Sigmoid colon (tissue), 6 donors: ENCODE measurements at regions not wholly inside any gene's neighbourhood (a gene's known extent, or its start where the extent isn't known, plus 50 kb on each side); places are given as distances from the start of the nearest gene placed in this dataset.

Experiments used
- DNase-seq: peaks from one replicate; pipeline ENCODE4 v3.0.0-alpha.2; 2019
- H3K27ac ChIP-seq, 4 donors: fragments of 200-600 bp; sonication (generic); one replicate each; pipeline ENCODE4 v1.5.1; 2016 to 2019; ENCODE audit warnings: mild to moderate bottlenecking in 1 of 4
- H3K27me3 ChIP-seq, 3 donors: fragments of 200-600 bp; sonication (generic); one replicate each; pipeline ENCODE4 v1.5.1; 2019; ENCODE audit warnings: mild to moderate bottlenecking in 1 of 3
- H3K36me3 ChIP-seq, 4 donors: fragments of 200-600 bp; sonication (generic); one replicate each; pipeline ENCODE4 v1.5.1; 2016 to 2019
- H3K4me1 ChIP-seq, 4 donors: fragments of 200-600 bp; sonication (generic); one replicate each; pipeline ENCODE4 v1.5.1; 2017 to 2019
- H3K4me3 ChIP-seq, 4 donors: fragments of 200-600 bp; sonication (generic); one replicate each; pipeline ENCODE4 v1.5.1; 2017 to 2019; ENCODE audit warnings: mild to moderate bottlenecking in 2 of 4, moderate library complexity in 1 of 4
- H3K9me3 ChIP-seq, 4 donors: fragments of 200-600 bp in 3 of 4; sonication (generic) in 3 of 4; one replicate each; pipeline versions ENCODE4 v1.5.1 to v1.6.1; 2013 to 2019
- CTCF ChIP-seq, 4 experiments: fragments of 450-650 bp in 3 of 4; fragments of 200-600 bp in 1 of 4; IDR thresholded peaks; one replicate each; pipeline ENCODE4 v1.5.1; 2016 to 2019; ENCODE audit warnings: antibody characterized with exemption in 4 of 4, mild to moderate bottlenecking in 3 of 4, moderate library complexity in 2 of 4
- EP300 ChIP-seq, 4 donors: sonication (generic); formaldehyde crosslinking; IDR thresholded peaks; one replicate each; pipeline ENCODE4 v1.6.1; 2017; ENCODE audit warnings: antibody characterized with exemption in 4 of 4
- POLR2A ChIP-seq, 2 donors: fragments of 450-650 bp; IDR thresholded peaks; one replicate each; pipeline ENCODE4 v1.6.1; 2016; ENCODE audit warnings: antibody characterized with exemption in 2 of 2, mild to moderate bottlenecking in 2 of 2, moderate library complexity in 2 of 2
- POLR2AphosphoS5 ChIP-seq, 4 donors: sonication (generic); formaldehyde crosslinking; IDR thresholded peaks; one replicate each; pipeline ENCODE4 v1.6.1; 2017; ENCODE audit warnings: antibody characterized with exemption in 4 of 4
- WGBS, 2 donors: extraction: QIAGEN DNeasy Blood & Tissue Kit; methylation state at CpG; one replicate each; pipeline ENCODE4 v1.1.7; 2013; 5-methylcytosine and 5-hydroxymethylcytosine counted together
- intact Hi-C: fragments of 100-400 bp; cut with DNase I; formaldehyde crosslinking; loops from one replicate; pipeline ENCODE4 v1.15.1; 2023
- donor health status: healthy with polysubstance abuse.
- donor health status: healthy.

DNA sequence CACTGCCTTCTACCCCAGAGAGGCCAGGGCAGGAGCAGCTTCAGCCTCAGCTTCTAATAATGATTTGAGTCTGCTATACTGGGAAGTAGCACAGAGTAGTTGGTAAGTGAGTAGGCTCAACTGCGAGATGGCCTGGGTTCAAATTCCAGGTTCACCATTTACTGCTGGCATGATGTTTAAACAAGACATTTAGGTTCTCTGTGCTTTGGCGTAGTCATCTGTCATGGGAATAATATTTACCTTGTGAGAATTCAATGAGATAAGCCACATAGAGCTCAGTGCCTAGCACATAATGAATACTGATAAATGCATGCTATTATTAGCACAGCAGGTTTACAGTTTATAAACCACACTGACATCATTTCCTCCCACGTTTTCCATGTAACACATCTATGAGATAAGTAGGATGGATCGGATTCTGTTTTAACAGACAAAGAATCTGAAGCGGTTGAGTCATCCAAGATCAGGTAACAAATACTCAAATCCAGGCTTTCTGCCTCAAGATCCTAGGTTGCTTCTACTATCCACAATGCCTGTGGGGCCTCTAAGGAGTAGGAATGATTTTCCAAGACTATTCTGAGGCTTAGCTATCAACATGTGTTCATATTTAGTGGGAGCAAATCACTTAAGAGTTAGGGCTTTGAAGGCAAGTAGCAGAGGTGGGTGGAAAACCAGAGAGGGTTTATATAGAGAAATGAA, 72.9 kb upstream of the DTNBP1 start:
- TF ChIP-seq POLR2AphosphoS5 (IDR thresholded peaks at IDR 0.05) (no peak), POLR2A (IDR thresholded peaks at IDR 0.05) (no peak), CTCF (IDR thresholded peaks at IDR 0.05) (no peak), EP300 (IDR thresholded peaks at IDR 0.05) (no peak)
- Histone ChIP-seq H3K27ac (no peak overlapping the region), H3K4me1 (no peaks in the 10 kb centered on the region), H3K27me3 (no peaks in the 10 kb centered on the region), H3K36me3 (no peaks in the 10 kb centered on the region), H3K4me3 (no peak overlapping the region), H3K9me3 (no peaks in the 10 kb centered on the region)
- 25 to 43% methylated on average over 5 of the region's 5 CpGs for WGBS, 2 donors
- intact Hi-C loops = no loop called here
- DNase-seq = no peak

DNA sequence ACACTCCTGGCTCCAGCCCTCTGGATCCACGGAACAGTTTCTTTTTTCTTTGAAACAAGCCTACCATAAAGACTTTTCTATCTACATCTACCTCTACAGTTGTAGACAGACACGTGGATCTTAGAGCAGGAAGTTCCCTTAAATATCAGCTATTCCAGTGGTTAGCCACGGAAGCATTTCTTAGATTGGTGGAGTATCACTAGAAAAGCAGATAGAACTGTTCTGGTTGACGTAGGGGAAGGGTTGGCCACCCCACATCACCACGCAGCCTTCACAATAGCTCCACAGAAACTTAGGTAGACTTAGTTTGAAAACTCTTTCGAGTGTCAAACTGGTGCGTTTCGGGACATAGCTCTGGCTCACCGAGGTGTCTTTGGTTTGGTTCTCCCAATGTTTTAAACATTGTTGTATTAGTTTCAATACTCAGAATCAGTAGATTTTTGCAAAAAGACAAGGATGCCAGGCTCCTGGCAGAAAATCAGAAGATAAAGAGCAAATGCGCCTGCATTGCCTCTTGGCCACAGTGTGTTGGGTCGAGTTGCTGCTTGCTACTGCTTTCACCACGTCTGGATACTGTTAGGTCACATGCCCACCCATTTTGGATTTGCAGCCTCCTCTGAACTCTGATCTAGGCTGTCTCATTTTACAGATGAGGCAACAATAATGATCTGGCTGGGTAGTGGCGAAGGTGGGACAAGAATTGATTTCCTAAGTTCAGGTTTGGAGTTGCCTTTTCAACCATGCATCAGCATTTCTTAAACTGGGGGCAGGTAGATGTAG, 71.5 kb upstream of the DTNBP1 start:
- WGBS, 2 donors = 77 to 84% methylated on average over 13 of the region's 13 CpGs
- H3K4me1 ChIP-seq = no peaks in the 10 kb centered on the region
- no peak for DNase-seq
- H3K27ac ChIP-seq = no peak overlapping the region
- no peaks in the 10 kb centered on the region for H3K27me3 ChIP-seq
- H3K9me3 ChIP-seq = no peaks in the 10 kb centered on the region
- intact Hi-C loops = no loop called here
- H3K4me3 ChIP-seq = no peak overlapping the region
- H3K36me3 ChIP-seq = no peaks in the 10 kb centered on the region
- TF ChIP-seq EP300 (IDR thresholded peaks at IDR 0.05) (no peak), POLR2A (IDR thresholded peaks at IDR 0.05) (no peak), CTCF (IDR thresholded peaks at IDR 0.05) (no peak), POLR2AphosphoS5 (IDR thresholded peaks at IDR 0.05) (no peak)

DNA sequence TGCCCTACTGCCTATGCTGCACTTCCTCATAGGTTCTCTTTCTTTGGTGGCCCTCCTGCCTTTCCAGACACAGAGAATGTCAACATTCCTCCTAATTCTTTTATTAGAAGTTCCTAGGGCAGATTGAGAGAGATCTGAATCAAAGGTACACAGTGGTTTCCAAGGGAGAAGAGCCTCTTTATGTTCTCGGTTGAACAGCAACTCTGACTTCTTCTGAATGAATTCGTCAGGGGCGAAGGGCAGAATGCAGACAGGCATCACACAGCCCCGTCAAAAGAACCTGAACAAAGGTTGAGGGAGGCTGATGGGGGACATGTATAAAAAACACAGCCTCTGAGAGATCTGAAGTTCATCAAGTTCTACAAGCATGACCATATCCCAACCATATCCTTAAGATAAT, 68.1 kb upstream of the DTNBP1 start:
- Histone ChIP-seq H3K4me3 (no peak overlapping the region), H3K27ac (no peak overlapping the region), H3K36me3 (no peaks in the 10 kb centered on the region), H3K27me3 (no peaks in the 10 kb centered on the region), H3K4me1 (no peaks in the 10 kb centered on the region), H3K9me3 (no peaks in the 10 kb centered on the region)
- intact Hi-C loops = no loop called here
- 94 to 96% methylated on average over 4 of the region's 4 CpGs for WGBS, 2 donors
- TF ChIP-seq EP300 (IDR thresholded peaks at IDR 0.05) (no peak), POLR2AphosphoS5 (IDR thresholded peaks at IDR 0.05) (no peak), POLR2A (IDR thresholded peaks at IDR 0.05) (no peak), CTCF (IDR thresholded peaks at IDR 0.05) (no peak)
- no peak for DNase-seq

DNA sequence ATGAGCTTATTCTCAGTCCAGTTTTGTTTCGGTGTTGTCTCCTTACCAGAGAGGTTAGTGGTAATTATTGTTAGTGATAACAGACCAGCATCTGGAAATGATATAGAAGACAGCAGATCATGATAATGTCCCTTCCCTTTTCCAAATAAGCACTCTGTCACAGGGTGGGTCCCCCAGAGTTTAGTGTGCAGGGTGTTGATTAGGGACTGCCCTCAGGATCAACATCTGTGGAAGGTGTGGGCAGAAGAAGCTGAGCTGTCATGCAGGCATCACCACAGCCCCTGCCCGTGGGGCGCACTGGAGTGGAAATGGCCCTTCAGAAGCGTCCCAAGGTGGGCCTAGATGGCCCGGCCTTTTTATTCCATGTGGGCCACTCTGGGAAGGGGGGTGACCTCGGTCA, 67.6 kb upstream of the DTNBP1 start:
- intact Hi-C loops = no loop called here
- Histone ChIP-seq H3K4me3 (no peak overlapping the region), H3K4me1 (no peaks in the 10 kb centered on the region), H3K36me3 (no peaks in the 10 kb centered on the region), H3K27ac (no peak overlapping the region), H3K9me3 (no peaks in the 10 kb centered on the region), H3K27me3 (no peaks in the 10 kb centered on the region)
- DNase-seq = no peak
- TF ChIP-seq CTCF (IDR thresholded peaks at IDR 0.05) (no peak), POLR2AphosphoS5 (IDR thresholded peaks at IDR 0.05) (no peak), EP300 (IDR thresholded peaks at IDR 0.05) (no peak), POLR2A (IDR thresholded peaks at IDR 0.05) (no peak)
- WGBS, 2 donors = 88 to 94% methylated on average over 6 of the region's 6 CpGs
